Activated naive CD4-positive, alpha-beta T cell treated with anti-CD3 and anti-CD28 coated beads, Interleukin-2, amount 10 ng/mL, durations not matched to agents 7 days and 5 days (primary cell): ENCODE measurements at regions not wholly inside any gene's neighbourhood (a gene's known extent, or its start where the extent isn't known, plus 50 kb on each side); places are given as distances from the start of the nearest gene placed in this dataset.

ENCODE experiments used
- CTCF ChIA-PET: fragments of 350-600 bp; sonication (Branson Sonifier 250); formaldehyde crosslinking; loops from one replicate; lab custom pipeline; 2021; ENCODE audit warnings: antibody characterized with exemption; lab: Charles Lee
- DNase-seq: peaks from one replicate; pipeline ENCODE4 v3.0.0-alpha.2; 2020
- H3K27ac Mint-ChIP-seq: one replicate; pipeline ENCODE4 v1.8.0; 2021; ENCODE audit warnings: mild to moderate bottlenecking, moderate library complexity, mixed read lengths
- H3K27me3 Mint-ChIP-seq: one replicate; pipeline ENCODE4 v1.8.0; 2021; ENCODE audit warnings: mild to moderate bottlenecking, mixed read lengths
- H3K36me3 Mint-ChIP-seq: one replicate; pipeline ENCODE4 v1.8.0; 2021; ENCODE audit warnings: mixed read lengths
- H3K4me1 Mint-ChIP-seq: one replicate; pipeline ENCODE4 v1.8.0; 2021; ENCODE audit warnings: mixed read lengths
- H3K4me3 Mint-ChIP-seq: one replicate; pipeline ENCODE4 v1.8.0; 2021; ENCODE audit warnings: mild to moderate bottlenecking, moderate library complexity, mixed read lengths
- H3K9me3 Mint-ChIP-seq: one replicate; pipeline ENCODE4 v1.8.0; 2021; ENCODE audit warnings: mixed read lengths

DNA sequence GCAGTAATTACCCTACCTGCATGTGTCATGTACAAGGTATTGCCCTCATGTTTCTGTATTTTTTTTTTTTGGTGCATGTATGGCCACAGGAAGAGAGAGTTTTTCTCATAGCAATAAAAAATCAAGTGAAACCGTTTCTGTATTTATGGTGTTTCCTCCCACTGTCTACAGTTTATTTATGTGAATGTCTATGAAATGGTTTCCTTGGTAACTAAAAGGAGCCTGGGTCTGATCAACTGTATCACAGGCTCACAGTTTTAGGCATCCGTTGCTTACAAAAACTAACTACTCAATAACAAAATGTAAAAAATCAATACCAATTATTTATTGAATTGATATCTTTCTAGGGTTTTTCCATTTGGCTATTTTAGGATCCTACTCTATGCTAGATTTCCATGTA, 464.4 kb downstream of the TAF11L14 start:
- no peak overlapping the region for H3K27ac Mint-ChIP-seq
- H3K4me1 Mint-ChIP-seq: no peaks in the 10 kb centered on the region
- no peaks in the 10 kb centered on the region for H3K27me3 Mint-ChIP-seq
- H3K36me3 Mint-ChIP-seq: no peaks in the 10 kb centered on the region
- no peak for DNase-seq
- CTCF ChIA-PET: no interaction called here
- peaks cover 1% of the 10 kb centered on the region for H3K9me3 Mint-ChIP-seq
- no peak overlapping the region for H3K4me3 Mint-ChIP-seq

DNA sequence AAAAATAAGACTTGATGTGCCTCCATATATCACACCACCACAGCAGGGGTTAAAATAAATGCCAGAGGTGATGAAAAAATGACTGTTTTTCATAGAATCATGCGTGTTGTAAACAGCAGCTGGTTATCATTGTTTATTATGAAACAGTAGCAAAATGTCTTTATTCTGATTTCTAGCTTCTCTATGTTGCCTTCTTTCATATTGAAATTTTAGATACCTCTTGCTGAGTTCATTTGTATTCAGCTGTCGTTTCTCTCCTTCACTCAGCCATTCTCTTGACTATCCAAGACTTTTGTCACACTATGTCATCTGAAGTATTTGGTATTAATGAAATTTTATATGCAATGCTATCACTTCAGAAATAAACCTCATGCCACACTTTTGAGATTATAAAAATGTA, 465.0 kb downstream of the TAF11L14 start:
- Mint-ChIP-seq H3K4me3 (no peak overlapping the region), H3K9me3 (peaks cover 1% of the 10 kb centered on the region), H3K36me3 (no peaks in the 10 kb centered on the region), H3K27ac (no peak overlapping the region), H3K27me3 (no peaks in the 10 kb centered on the region), H3K4me1 (no peaks in the 10 kb centered on the region)
- no peak for DNase-seq
- CTCF ChIA-PET: no interaction called here

DNA sequence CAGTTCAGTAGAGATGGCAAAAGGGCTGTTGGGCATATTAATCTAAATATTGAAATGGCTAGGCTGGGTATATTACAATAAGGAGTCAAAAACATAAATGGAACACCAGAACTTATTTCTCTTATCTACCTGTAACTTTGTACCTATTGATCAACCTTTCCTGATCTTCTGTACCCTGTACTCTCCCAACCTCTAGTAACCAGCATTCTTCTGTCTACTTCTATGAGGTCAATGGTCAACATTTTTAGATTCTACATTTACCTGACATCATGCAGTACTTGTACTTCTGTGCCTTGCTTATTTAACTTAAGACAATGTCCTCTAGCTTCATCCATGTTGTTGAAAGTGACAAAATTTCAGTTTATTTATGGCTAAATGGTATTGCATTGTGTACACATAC, 467.3 kb downstream of the TAF11L14 start:
- H3K27me3 Mint-ChIP-seq: no peaks in the 10 kb centered on the region
- DNase-seq: no peak
- no peak overlapping the region for H3K4me3 Mint-ChIP-seq
- CTCF ChIA-PET: no interaction called here
- no peaks in the 10 kb centered on the region for H3K4me1 Mint-ChIP-seq
- H3K36me3 Mint-ChIP-seq: no peaks in the 10 kb centered on the region
- peaks cover 1% of the 10 kb centered on the region for H3K9me3 Mint-ChIP-seq
- no peak overlapping the region for H3K27ac Mint-ChIP-seq

DNA sequence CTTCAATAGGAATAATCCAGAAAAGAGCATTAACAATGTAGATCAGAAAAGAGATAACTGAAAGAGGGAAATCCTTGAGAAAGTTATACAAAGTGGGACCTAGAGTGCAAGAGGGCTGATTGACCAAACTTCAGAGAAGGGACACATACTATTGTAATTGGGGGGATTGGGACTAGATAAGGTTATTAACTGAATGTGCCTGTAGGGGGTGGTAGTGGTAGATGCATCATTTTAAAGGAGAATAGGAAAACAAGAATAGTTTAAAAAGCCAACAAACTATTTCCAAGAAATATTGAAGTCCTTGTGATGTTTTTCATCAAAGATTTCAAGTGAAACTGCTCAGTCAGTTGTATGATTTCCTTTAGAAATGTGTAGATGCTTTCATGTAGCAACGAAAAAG, 468.5 kb downstream of the TAF11L14 start:
- no peak overlapping the region for H3K27ac Mint-ChIP-seq
- CTCF ChIA-PET: no interaction called here
- no peaks in the 10 kb centered on the region for H3K36me3 Mint-ChIP-seq
- no peaks in the 10 kb centered on the region for H3K4me1 Mint-ChIP-seq
- H3K27me3 Mint-ChIP-seq: no peaks in the 10 kb centered on the region
- H3K9me3 Mint-ChIP-seq: peaks cover 4% of the 10 kb centered on the region
- DNase-seq: no peak
- H3K4me3 Mint-ChIP-seq: no peak overlapping the region

DNA sequence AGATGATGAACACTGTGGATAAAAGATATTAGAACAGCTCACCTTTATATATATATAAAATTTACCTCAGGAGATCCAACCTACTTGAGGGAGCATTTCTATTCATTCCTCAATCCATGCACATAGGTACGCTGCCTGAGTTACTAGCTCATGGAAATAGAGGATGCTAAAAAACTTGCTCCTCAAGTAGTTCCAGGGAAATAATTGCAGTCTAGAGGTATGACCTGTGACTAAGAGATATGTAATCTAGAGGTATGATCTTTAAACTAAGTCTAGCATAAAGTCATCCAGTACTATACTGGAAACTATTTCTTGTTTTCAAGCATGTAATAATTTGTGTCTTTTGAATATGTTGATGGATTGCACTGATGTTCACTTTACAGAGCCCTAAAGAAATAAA, 471.2 kb downstream of the TAF11L14 start:
- no peaks in the 10 kb centered on the region for H3K36me3 Mint-ChIP-seq
- H3K9me3 Mint-ChIP-seq: peaks cover 7% of the 10 kb centered on the region
- no peak overlapping the region for H3K4me3 Mint-ChIP-seq
- no peaks in the 10 kb centered on the region for H3K4me1 Mint-ChIP-seq
- no peaks in the 10 kb centered on the region for H3K27me3 Mint-ChIP-seq
- no peak for DNase-seq
- CTCF ChIA-PET: no interaction called here
- H3K27ac Mint-ChIP-seq: no peak overlapping the region

DNA sequence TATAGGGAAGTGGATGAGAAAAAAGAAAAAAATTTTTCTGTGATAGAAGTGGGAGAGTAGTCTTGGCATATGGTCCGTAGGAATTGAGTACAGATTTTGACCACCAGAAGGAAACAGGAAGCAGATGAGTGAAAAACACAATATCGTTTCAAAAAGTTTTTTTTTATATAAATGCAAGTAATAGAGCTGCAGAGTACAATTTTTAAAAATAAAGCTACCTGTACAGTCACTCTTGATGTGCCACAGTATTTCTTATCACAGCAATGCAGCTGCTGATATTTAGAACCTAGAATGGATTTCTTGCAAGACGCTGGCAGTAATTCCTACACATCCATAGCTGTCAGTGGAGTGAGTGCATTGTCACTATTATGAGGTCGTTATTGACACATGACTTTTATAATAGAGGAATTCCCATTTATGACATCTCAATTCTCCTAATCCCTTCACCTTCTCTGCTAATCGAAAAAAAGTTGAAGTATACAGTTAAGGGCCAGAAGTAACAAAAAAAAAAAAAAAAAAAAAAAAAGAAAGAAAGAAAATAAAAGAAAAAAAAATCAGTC, 477.7 kb downstream of the TAF11L14 start:
- CTCF ChIA-PET: no interaction called here

DNA sequence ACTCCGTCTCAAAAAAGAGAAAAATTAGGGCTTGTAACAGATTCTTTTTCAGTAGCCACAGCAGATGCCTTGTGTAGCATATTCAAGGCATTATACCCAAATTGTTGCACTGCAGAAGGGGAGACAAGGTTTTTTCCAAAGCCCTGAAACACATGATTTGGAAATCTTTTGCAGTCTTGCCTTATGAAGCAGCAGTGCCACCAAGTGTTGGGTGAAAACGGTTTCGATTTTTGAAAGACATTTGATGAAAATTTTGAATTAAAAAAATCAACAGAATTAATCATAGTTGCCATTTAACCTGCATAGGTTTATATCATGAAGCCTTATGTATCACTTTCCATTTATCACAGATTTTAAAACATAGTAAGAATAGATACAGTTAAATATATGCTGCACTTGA, 479.5 kb downstream of the TAF11L14 start:
- no peaks in the 10 kb centered on the region for H3K4me1 Mint-ChIP-seq
- no peak overlapping the region for H3K4me3 Mint-ChIP-seq
- DNase-seq: no peak
- CTCF ChIA-PET: no interaction called here
- H3K27ac Mint-ChIP-seq: no peak overlapping the region
- no peaks in the 10 kb centered on the region for H3K27me3 Mint-ChIP-seq
- no peaks in the 10 kb centered on the region for H3K36me3 Mint-ChIP-seq
- peaks cover 9% of the 10 kb centered on the region for H3K9me3 Mint-ChIP-seq

More for the DNA sequence above, 477.7 kb downstream of the TAF11L14 start:
- no peaks in the 10 kb centered on the region for H3K27me3 Mint-ChIP-seq
- H3K4me1 Mint-ChIP-seq: no peaks in the 10 kb centered on the region
- H3K9me3 Mint-ChIP-seq: peaks cover 16% of the 10 kb centered on the region
- H3K27ac Mint-ChIP-seq: no peak overlapping the region
- no peaks in the 10 kb centered on the region for H3K36me3 Mint-ChIP-seq
- no peak for DNase-seq
- no peak overlapping the region for H3K4me3 Mint-ChIP-seq

DNA sequence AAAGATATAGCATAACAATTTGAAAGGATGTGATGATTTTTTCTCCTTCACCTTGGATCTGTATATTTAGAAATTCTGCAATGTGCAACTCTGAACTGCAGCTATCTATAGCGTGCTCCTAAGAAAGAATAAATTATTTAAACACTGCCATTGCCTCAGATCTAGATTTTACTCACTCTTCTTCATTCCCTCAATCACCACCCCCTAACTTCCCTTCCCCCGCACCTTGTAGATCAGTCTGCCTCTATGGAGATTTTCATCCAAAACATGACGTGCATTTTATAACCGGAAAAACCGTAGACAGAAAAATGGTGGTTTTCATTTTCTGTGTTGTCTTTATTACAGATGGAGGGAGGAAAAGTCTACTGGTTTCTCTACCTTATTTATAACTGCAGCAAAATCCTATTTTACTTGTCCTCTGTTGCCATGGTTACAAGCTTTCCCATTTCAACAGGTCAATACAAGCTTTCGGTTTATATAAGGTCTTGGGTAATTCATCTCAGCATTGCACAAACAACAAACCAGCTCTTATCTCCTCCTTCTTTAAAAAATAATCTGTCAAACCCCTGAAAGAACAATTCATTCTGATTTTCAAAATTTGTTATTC, 480.0 kb downstream of the TAF11L14 start:
- H3K27me3 Mint-ChIP-seq: no peaks in the 10 kb centered on the region
- no peaks in the 10 kb centered on the region for H3K36me3 Mint-ChIP-seq
- peaks cover 11% of the 10 kb centered on the region for H3K9me3 Mint-ChIP-seq
- no peak for DNase-seq
- H3K27ac Mint-ChIP-seq: no peak overlapping the region
- CTCF ChIA-PET: no interaction called here
- H3K4me1 Mint-ChIP-seq: no peaks in the 10 kb centered on the region
- H3K4me3 Mint-ChIP-seq: no peak overlapping the region

DNA sequence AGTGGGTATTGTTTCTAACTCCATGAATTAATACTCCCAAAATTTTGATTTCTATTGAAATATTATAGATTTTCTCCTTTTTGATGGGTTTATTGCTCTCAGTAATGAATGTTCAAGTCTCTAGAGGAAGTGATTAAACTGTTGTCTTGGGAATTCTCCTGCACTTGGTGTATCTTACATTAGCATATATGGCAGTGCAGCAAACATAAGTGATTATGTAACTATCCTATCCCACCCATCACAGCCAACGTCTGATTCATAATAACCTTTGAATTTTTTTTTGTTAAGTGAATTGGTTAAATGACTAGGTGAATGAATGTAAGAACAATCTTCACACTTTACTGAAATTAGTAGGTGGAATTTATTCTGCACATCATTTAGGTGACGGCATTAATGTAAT, 483.7 kb downstream of the TAF11L14 start:
- H3K27me3 Mint-ChIP-seq: no peaks in the 10 kb centered on the region
- peaks cover 18% of the 10 kb centered on the region for H3K9me3 Mint-ChIP-seq
- H3K4me1 Mint-ChIP-seq: no peaks in the 10 kb centered on the region
- no peak for DNase-seq
- CTCF ChIA-PET: no interaction called here
- no peaks in the 10 kb centered on the region for H3K36me3 Mint-ChIP-seq
- no peak overlapping the region for H3K27ac Mint-ChIP-seq
- H3K4me3 Mint-ChIP-seq: no peak overlapping the region

DNA sequence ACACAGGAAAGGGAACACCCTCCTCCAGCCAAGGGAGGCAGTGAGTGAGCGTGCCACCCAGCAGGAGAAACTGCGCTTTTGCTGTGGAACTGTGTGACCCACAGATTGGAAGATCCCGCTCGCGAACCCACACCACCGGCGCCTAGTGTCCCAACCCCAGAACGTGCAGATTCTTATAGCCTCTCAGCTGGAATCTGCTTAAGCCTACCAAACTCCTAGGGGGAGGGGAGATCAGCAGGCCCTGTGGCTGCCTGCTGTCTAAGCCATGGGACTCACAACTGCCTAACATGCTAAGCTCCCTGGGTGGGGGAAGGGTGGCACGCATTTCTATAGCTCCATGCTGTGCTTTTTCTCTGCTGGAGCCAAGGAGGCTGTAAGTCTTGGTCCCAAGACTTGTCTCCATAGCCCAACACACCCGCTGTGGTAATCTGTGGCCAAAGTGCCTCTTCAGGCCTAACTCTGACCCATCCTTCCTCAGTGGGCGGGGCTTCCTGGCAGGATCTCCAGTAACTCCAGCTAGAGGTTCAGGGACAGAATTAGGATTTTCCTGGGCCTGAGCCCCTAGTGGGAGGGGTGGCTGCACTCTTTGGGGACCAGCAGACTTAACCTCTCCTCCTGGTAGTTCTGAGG, 485.0 kb downstream of the TAF11L14 start:
- Mint-ChIP-seq H3K27me3 (no peaks in the 10 kb centered on the region), H3K36me3 (no peaks in the 10 kb centered on the region), H3K27ac (no peak overlapping the region), H3K4me3 (no peak overlapping the region), H3K4me1 (no peaks in the 10 kb centered on the region), H3K9me3 (peaks cover 26% of the 10 kb centered on the region)
- DNase-seq: no peak
- CTCF ChIA-PET: no interaction called here

DNA sequence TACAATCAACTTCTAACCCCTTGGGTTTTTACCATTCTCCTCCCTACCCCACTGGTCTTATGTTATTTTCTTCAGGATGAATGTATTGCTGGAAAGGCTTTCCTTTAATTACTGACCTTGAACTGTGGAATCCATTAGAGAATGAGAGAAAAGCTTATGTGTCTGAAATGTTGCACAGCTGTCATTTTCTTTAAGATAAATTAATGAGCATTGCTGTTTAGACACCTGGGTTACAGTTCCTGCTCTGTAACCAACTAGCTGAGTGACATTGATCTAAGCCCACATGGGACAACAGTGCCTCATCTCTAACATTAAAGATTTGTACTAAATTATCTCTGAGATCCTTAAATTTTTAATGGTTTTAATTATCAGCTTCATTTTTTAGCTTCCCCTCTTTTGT, 507.0 kb downstream of the TAF11L14 start:
- DNase-seq: no peak
- Mint-ChIP-seq H3K9me3 (peaks cover 7% of the 10 kb centered on the region), H3K4me1 (no peaks in the 10 kb centered on the region), H3K27me3 (no peaks in the 10 kb centered on the region), H3K27ac (no peak overlapping the region), H3K36me3 (no peaks in the 10 kb centered on the region), H3K4me3 (no peak overlapping the region)
- CTCF ChIA-PET: no interaction called here

DNA sequence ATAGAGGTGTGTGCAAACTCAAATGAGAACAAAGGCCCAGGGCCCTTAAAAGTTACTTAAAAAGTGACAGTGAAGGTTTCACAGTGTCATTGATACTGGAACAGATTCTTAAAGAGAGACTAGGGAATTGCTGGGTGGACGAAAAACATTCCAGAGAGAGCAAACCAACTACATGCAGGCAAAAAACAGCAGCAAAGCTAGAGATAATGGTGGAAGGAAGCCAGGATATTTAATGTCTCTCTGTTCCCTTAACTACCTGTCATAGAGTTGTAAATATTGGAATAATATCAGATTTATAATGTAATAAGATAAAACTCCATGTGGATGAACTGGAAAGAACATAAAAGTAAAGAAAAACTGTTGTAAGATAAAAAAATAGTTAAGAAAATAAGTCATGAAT, 508.6 kb downstream of the TAF11L14 start:
- H3K27ac Mint-ChIP-seq: no peak overlapping the region
- no peak for DNase-seq
- H3K36me3 Mint-ChIP-seq: no peaks in the 10 kb centered on the region
- no peaks in the 10 kb centered on the region for H3K27me3 Mint-ChIP-seq
- CTCF ChIA-PET: no interaction called here
- peaks cover 7% of the 10 kb centered on the region for H3K9me3 Mint-ChIP-seq
- no peak overlapping the region for H3K4me3 Mint-ChIP-seq
- no peaks in the 10 kb centered on the region for H3K4me1 Mint-ChIP-seq

DNA sequence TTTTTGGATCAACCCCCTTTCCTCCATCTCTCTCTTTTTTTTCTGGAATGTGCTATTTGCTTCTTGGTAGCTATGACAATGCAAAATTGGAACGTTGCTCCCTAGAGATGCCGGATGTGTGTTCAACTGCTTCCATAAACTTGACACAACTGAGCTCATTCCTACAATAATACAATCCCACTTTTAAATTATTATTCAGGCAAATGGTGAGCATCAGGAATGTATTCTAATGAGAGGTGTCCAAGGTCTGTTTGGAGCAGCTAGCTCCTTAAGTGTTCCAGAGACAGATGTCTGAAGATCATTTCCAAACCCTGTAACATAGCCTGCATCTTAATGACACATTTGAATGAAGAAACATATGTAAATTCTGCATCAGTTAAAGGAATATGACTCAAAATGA, 518.4 kb downstream of the TAF11L14 start:
- H3K27ac Mint-ChIP-seq: no peak overlapping the region
- H3K4me3 Mint-ChIP-seq: no peak overlapping the region
- H3K27me3 Mint-ChIP-seq: no peaks in the 10 kb centered on the region
- no peaks in the 10 kb centered on the region for H3K4me1 Mint-ChIP-seq
- H3K9me3 Mint-ChIP-seq: peaks cover 10% of the 10 kb centered on the region
- CTCF ChIA-PET: no interaction called here
- no peak for DNase-seq
- no peaks in the 10 kb centered on the region for H3K36me3 Mint-ChIP-seq

DNA sequence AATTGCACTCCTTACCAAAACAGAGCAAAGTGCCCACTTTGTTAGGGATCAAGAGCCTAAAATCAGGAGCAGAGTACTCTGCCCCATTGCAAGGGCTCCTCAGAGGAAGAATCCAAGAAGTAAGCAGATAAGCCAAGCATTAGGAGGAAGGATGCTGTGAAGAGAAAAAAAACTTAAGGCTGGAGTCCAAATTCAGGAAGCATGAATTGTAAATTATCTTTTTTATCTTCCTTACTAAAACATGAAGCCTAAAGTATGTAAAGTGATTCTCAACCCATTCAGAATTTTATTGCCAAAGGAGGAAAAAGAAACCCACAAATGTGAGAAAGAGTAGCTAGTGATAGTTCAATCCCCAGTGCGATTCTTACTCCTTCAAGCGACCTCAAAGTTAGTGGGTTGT, 523.9 kb downstream of the TAF11L14 start:
- no peak for DNase-seq
- H3K4me3 Mint-ChIP-seq: no peak overlapping the region
- CTCF ChIA-PET: no interaction called here

DNA sequence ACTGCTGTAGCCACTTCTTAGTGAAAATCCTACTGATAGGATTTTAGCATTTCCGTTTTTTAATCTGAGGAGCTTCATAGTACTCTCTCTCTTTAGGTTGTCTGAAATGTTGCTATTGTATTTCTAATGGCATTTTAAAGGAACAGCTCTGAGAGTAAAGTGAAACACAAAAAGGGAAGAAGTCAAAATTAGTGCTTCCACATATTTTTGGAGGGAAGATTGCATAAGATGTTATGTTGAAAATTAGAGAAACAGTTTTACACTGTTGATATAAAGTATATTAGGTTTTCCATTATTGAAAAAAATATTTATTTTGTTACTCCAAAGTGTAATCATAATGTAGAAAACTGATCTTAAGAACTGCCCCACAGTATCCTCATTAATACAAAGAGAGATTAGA, 525.1 kb downstream of the TAF11L14 start:
- Mint-ChIP-seq H3K4me1 (no peaks in the 10 kb centered on the region), H3K36me3 (no peaks in the 10 kb centered on the region), H3K4me3 (no peak overlapping the region), H3K27me3 (no peaks in the 10 kb centered on the region), H3K9me3 (peaks cover 16% of the 10 kb centered on the region), H3K27ac (no peak overlapping the region)
- no peak for DNase-seq
- CTCF ChIA-PET: interaction anchor here (0.5 kb wide), 1 partner anchor 1881 kb away, joined by 3 read pairs; no protein-coding TSS in a partner anchor

More for the DNA sequence above, 523.9 kb downstream of the TAF11L14 start:
- H3K36me3 Mint-ChIP-seq: no peaks in the 10 kb centered on the region
- no peaks in the 10 kb centered on the region for H3K4me1 Mint-ChIP-seq
- H3K27me3 Mint-ChIP-seq: no peaks in the 10 kb centered on the region
- no peak overlapping the region for H3K27ac Mint-ChIP-seq
- H3K9me3 Mint-ChIP-seq: peaks cover 11% of the 10 kb centered on the region
